ENCODE measurements at regions not wholly inside any gene's neighbourhood (a gene's known extent, or its start where the extent isn't known, plus 50 kb on each side); places are given as distances from the start of the nearest gene placed in this dataset.

- Histone ChIP-seq H3K36me3 (replicated peaks in 1 of 2; ENCODE audit: control insufficient read depth in 1 of 2, insufficient read depth in 2 of 2, low read length in 2 of 2) (no peaks in the 10 kb centered on the region), H3K79me2 (ENCODE audit: insufficient read depth, low read length) (no peaks in the 10 kb centered on the region), H4K20me1 (ENCODE audit: insufficient read depth, low read length) (no peaks in the 10 kb centered on the region), H3K4me2 (replicated peaks; ENCODE audit: extremely low read depth, low read length, poor library complexity, severe bottlenecking) (no peak overlapping the region), H2AFZ (ENCODE audit: insufficient read depth, low read depth, low read length, poor library complexity, severe bottlenecking) (no peak overlapping the region), H3K9me3 (replicated peaks in 1 of 2; ENCODE audit: control insufficient read depth in 1 of 2, insufficient read depth in 1 of 2, low read length in 2 of 2) (no peaks in the 10 kb centered on the region), H3K9ac (ENCODE audit: insufficient read depth, low read length, poor library complexity, severe bottlenecking) (no peak overlapping the region), H3K4me1 (ENCODE audit: control insufficient read depth in 1 of 2, insufficient read depth in 2 of 2, low read length in 2 of 2) (no peaks in the 10 kb centered on the region), H3K4me3 (replicated peaks in 1 of 3; ENCODE audit: low read depth in 2 of 3, low read length in 3 of 3) (no peak overlapping the region), H3K27me3 (ENCODE audit: control insufficient read depth in 2 of 2, insufficient read depth in 2 of 2, low read length in 2 of 2) (peaks cover 9 to 26% of the 10 kb centered on the region in 2 donors), H3K27ac (ENCODE audit: low read depth in 1 of 2, low read length in 2 of 2) (no peak overlapping the region)
- intact Hi-C loops (cut with micrococcal nuclease) = no loop called here
- Mint-ChIP-seq H3K27me3 (ENCODE audit: low read depth in 3 of 3) (peaks cover 19 to 27% (median 21%) of the 10 kb centered on the region in 3 donors), H3K4me3 (peak overlapping the region in 1 of 2 donors; percentile 72), H3K9me3 (peaks cover 0 to 5% (median 2%) of the 10 kb centered on the region in 7 donors), H3K4me1 (no peaks in the 10 kb centered on the region), H3K36me3 (no peaks in the 10 kb centered on the region), H3K27ac (peak overlapping the region in 1 of 7 donors; percentile 64)
- no peak for TF ChIP-seq CTCF (IDR thresholded peaks at IDR 0.05)
- WGBS (ENCODE audit: insufficient coverage) = 9% methylated on average over 17 of the region's 43 CpGs
- no peak for DNase-seq
Measured at GRCh38 chr12:115598871-115599811, 678.4 kb downstream of the MED13L start.

- Mint-ChIP-seq H3K27me3 (ENCODE audit: low read depth in 3 of 3) (peaks cover 19 to 24% (median 24%) of the 10 kb centered on the region in 3 donors), H3K27ac (no peak overlapping the region), H3K9me3 (peaks cover 0 to 5% (median 2%) of the 10 kb centered on the region in 7 donors), H3K36me3 (no peaks in the 10 kb centered on the region), H3K4me1 (no peaks in the 10 kb centered on the region), H3K4me3 (no peak overlapping the region)
- Histone ChIP-seq H3K9ac (ENCODE audit: insufficient read depth, low read length, poor library complexity, severe bottlenecking) (no peak overlapping the region), H2AFZ (ENCODE audit: insufficient read depth, low read depth, low read length, poor library complexity, severe bottlenecking) (no peak overlapping the region), H3K79me2 (ENCODE audit: insufficient read depth, low read length) (no peaks in the 10 kb centered on the region), H3K9me3 (replicated peaks in 1 of 2; ENCODE audit: control insufficient read depth in 1 of 2, insufficient read depth in 1 of 2, low read length in 2 of 2) (no peaks in the 10 kb centered on the region), H3K4me2 (replicated peaks; ENCODE audit: extremely low read depth, low read length, poor library complexity, severe bottlenecking) (no peak overlapping the region), H3K27ac (ENCODE audit: low read depth in 1 of 2, low read length in 2 of 2) (no peak overlapping the region), H3K4me1 (ENCODE audit: control insufficient read depth in 1 of 2, insufficient read depth in 2 of 2, low read length in 2 of 2) (no peaks in the 10 kb centered on the region), H3K36me3 (replicated peaks in 1 of 2; ENCODE audit: control insufficient read depth in 1 of 2, insufficient read depth in 2 of 2, low read length in 2 of 2) (no peaks in the 10 kb centered on the region), H3K4me3 (replicated peaks in 1 of 3; ENCODE audit: low read depth in 2 of 3, low read length in 3 of 3) (no peak overlapping the region), H4K20me1 (ENCODE audit: insufficient read depth, low read length) (no peaks in the 10 kb centered on the region), H3K27me3 (ENCODE audit: control insufficient read depth in 2 of 2, insufficient read depth in 2 of 2, low read length in 2 of 2) (peaks cover 9 to 26% of the 10 kb centered on the region in 2 donors)
- no peak for DNase-seq
- TF ChIP-seq CTCF (IDR thresholded peaks at IDR 0.05) = no peak
- WGBS (ENCODE audit: insufficient coverage) = no CpG with 5 or more reads among the region's 3 CpGs
- intact Hi-C loops (cut with micrococcal nuclease) = no loop called here
Measured at GRCh38 chr12:115597157-115597712, 680.3 kb downstream of the MED13L start.
